Calu3 (cell line): ENCODE measurements at regions not wholly inside any gene's neighbourhood (a gene's known extent, or its start where the extent isn't known, plus 50 kb on each side); places are given as distances from the start of the nearest gene placed in this dataset. TPM values are rescaled to one million over a fixed set of nuclear protein-coding genes. Genes with fewer than 3 reads are reported as not detected.

Experiments
- microRNA-seq: library from miRNA; unstranded; fragments of <30 nt; microRNA quantifications from one replicate; pipeline ENCODE4 v1.2.0, GENCODE V29; 2022

Small RNAs in the stretch of these regions (microRNA-seq; reads per million reads assigned to microRNA genes)
- gene MIR3156-1 = not detected
